ENCODE measurements at regions not wholly inside any gene's neighbourhood (a gene's known extent, or its start where the extent isn't known, plus 50 kb on each side); places are given as distances from the start of the nearest gene placed in this dataset.

DNA sequence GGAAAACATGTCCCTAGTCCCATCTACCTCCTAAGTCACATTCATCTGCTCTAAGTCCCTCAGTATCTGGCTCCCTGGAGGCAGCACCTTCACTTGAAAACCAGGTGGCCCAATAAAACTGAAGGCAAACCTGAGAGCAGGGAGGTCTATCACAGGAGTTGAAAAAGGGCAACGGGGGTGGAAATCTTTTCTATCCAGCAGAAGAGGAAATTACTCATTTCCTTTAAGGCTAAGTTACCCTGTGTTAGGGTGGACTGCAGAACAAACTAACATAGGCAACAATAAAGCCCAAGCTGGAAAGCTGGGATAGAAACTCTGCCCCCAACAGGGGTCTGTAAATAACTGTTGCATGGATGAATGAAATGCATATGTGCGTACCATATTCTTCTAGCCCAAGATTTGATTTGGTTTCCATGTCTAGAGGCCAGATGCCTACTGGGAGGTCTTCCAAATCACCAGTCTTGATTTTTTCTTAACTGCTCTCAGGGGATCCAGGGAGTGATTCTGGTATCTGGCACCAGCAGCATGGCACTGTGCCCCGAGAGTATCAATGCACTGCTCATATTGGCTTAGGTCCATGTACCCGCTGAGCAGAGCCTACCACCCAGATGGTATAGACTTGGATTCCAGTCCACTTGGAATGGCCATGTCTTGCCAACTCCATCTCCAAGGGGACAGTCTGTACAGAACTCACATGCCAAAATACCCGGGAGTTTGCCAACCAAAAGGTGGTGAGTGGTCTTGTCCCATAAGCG is 350.0 kb upstream of the NCAM1 start:
- Histone ChIP-seq H3K27me3 (ENCODE audit: control insufficient read depth, insufficient read depth, low read length) (no peaks in the 10 kb centered on the region), H3K36me3 (ENCODE audit: control insufficient read depth, insufficient read depth, low read length) (no peaks in the 10 kb centered on the region), H3K4me3 (ENCODE audit: low read depth, low read length) (no peak overlapping the region)
- no peak for DNase-seq (ENCODE audit: low read depth)
- TF ChIP-seq, protein P1, sequence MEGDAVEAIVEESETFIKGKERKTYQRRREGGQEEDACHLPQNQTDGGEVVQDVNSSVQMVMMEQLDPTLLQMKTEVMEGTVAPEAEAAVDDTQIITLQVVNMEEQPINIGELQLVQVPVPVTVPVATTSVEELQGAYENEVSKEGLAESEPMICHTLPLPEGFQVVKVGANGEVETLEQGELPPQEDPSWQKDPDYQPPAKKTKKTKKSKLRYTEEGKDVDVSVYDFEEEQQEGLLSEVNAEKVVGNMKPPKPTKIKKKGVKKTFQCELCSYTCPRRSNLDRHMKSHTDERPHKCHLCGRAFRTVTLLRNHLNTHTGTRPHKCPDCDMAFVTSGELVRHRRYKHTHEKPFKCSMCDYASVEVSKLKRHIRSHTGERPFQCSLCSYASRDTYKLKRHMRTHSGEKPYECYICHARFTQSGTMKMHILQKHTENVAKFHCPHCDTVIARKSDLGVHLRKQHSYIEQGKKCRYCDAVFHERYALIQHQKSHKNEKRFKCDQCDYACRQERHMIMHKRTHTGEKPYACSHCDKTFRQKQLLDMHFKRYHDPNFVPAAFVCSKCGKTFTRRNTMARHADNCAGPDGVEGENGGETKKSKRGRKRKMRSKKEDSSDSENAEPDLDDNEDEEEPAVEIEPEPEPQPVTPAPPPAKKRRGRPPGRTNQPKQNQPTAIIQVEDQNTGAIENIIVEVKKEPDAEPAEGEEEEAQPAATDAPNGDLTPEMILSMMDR (IDR thresholded peaks at IDR 0.05; ENCODE audit: insufficient read depth, low read length, poor library complexity, severe bottlenecking), result no peak

DNA sequence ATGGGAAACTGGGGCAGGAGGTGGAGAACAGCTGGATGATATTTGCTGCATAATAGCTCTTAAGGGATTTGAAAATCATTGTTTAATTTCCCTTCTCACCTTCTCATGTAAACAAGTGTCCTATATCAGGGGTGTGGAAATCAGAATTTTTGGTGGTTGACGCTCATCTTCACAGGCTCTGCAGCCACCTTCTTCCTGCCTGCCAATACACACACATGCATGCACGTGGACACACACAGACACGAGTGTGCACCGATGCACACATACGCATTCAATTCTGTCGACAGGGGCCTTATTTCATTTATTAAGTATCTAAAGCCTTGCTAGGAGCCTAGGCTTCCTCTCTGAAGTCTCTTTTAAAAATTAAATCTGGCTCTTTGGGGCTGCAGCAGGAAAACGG is 349.4 kb upstream of the NCAM1 start:
- no peaks in the 10 kb centered on the region for H3K27me3 ChIP-seq (ENCODE audit: control insufficient read depth, insufficient read depth, low read length)
- H3K36me3 ChIP-seq (ENCODE audit: control insufficient read depth, insufficient read depth, low read length), result no peaks in the 10 kb centered on the region
- DNase-seq (ENCODE audit: low read depth), result no peak
- TF ChIP-seq, protein P1 (IDR thresholded peaks at IDR 0.05; ENCODE audit: insufficient read depth, low read length, poor library complexity, severe bottlenecking), result no peak
- no peak overlapping the region for H3K4me3 ChIP-seq (ENCODE audit: low read depth, low read length)

DNA sequence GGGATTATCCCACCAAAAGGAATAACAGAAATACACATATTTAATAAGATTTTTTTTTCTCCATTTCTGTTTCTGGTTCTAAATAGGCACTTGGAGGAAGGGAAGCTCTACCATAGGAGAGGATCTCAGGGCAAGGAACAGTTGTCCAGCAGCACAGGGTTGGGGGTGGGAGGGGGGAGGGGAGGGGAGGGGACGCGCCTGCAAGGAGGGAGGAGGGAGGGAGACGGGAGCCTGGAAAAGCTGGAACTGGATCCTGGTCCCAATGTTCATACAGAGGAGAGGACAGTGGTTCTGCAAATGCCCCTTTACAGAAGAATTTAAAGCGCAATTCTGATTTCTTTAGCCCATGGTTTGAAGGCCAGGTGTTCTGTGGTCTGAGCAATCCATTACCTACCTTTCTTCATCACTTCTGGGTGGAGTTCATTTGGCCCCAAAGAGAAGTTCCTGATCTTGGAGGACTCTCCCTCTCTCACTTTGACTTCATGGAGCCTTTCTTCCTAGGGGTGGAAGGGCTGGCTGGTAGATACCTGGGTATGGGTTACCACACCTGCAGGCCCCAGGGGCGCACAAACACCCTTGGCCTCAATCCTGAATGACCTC is 348.9 kb upstream of the NCAM1 start:
- Histone ChIP-seq H3K27me3 (ENCODE audit: control insufficient read depth, insufficient read depth, low read length) (no peaks in the 10 kb centered on the region), H3K36me3 (ENCODE audit: control insufficient read depth, insufficient read depth, low read length) (no peaks in the 10 kb centered on the region), H3K4me3 (ENCODE audit: low read depth, low read length) (no peak overlapping the region)
- no peak for DNase-seq (ENCODE audit: low read depth)
- TF ChIP-seq, protein P1 (IDR thresholded peaks at IDR 0.05; ENCODE audit: insufficient read depth, low read length, poor library complexity, severe bottlenecking), result no peak

GRCh38 chr11:112613051-112613972 is 347.9 kb upstream of the NCAM1 start:
- no peak for DNase-seq (ENCODE audit: low read depth)
- Histone ChIP-seq H3K27me3 (ENCODE audit: control insufficient read depth, insufficient read depth, low read length) (no peaks in the 10 kb centered on the region), H3K4me3 (ENCODE audit: low read depth, low read length) (no peak overlapping the region), H3K36me3 (ENCODE audit: control insufficient read depth, insufficient read depth, low read length) (no peaks in the 10 kb centered on the region)
- TF ChIP-seq, protein P1 (IDR thresholded peaks at IDR 0.05; ENCODE audit: insufficient read depth, low read length, poor library complexity, severe bottlenecking), result no peak

GRCh38 chr11:112614605-112615004 is 346.6 kb upstream of the NCAM1 start:
- H3K36me3 ChIP-seq (ENCODE audit: control insufficient read depth, insufficient read depth, low read length), result no peaks in the 10 kb centered on the region
- TF ChIP-seq, protein P1 (IDR thresholded peaks at IDR 0.05; ENCODE audit: insufficient read depth, low read length, poor library complexity, severe bottlenecking), result no peak
- no peak overlapping the region for H3K4me3 ChIP-seq (ENCODE audit: low read depth, low read length)
- no peak for DNase-seq (ENCODE audit: low read depth)
- no peaks in the 10 kb centered on the region for H3K27me3 ChIP-seq (ENCODE audit: control insufficient read depth, insufficient read depth, low read length)
